HG02870 (cell line): ENCODE measurements at regions not wholly inside any gene's neighbourhood (a gene's known extent, or its start where the extent isn't known, plus 50 kb on each side); places are given as distances from the start of the nearest gene placed in this dataset.
"Not testable (repeated sequence)": the region's sequence is repeated elsewhere in the genome, so short reads cannot be mapped to it uniquely, and the experiment has no call there.

Source experiments
- ATAC-seq: cut with Tn5 transposase; IDR thresholded peaks from one replicate; pipeline ENCODE4 v1.9.1; 2021; ENCODE audit warnings: mild to moderate bottlenecking, moderate library complexity; ENCODE audit not compliant: unreplicated experiment

DNA sequence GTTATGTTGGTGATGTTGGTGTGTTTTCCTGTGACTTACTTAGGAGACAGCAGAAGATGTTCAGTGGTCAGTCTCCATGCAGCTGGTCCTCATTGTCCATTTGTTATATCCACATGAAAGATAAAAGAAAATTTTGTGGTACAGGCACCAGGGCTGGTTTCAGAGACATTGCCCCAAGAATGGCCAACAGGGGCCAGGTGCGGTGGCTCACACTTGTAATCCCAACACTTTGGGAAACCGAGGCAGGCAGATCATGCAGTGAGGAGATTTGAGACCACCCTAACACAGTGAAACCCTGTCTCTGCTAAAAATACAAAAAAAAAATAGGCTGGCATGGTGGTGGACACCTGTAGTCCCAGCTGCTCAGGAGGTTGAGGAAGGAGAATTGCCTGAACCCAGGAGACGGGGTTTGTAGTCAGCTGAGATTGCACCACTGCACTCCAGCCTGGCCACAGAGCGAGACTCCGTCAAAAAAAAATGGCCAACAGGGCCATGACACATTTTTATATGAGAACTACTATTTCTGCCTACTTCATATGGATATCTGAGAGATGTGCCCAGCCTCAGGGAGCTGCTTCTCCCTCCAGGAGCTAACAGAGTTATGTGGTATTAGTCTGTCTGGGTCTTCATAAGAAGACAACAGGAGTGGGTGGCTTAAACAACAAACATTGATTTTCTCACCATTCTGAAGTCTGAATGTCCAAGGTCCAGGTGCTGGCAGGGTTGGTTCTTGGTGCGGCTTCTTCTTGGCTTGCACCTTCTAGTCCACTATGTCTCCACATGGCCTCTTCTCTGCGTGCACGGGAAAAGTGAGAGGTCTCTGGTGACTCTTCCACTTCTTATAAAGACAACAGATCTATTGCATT, 821.7 kb downstream of the TMEM121 start:
- no peak for ATAC-seq

DNA sequence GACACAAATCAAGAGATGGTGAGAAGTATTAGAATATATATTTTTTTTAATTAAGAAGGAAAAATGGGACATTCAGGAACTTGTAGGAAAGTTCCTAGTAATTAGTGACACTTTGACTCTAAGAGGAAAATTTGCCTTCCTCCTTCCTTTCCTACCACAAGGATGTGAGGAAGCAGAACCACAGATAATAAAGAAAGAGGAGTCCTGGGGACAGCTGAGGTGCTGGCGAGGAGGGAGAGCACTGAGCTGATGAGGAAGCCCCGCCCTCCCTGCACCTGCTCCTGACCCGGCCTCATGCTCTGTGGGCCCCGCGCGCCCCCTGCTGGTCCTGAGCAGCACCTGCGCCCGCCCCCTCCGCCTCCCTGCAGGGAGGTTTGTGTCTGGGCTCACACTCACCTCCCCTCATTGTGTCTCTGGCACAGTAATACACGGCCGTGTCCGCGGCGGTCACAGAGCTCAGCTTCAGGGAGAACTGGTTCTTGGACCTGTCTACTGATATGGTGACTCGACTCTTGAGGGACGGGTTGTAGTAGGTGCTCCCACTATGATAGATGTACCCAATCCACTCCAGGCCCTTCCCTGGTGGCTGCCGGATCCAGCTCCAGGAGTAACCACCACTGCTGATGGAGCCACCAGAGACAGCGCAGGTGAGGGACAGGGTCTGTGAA, 822.6 kb downstream of the TMEM121 start:
- not testable (repeated sequence) for ATAC-seq

DNA sequence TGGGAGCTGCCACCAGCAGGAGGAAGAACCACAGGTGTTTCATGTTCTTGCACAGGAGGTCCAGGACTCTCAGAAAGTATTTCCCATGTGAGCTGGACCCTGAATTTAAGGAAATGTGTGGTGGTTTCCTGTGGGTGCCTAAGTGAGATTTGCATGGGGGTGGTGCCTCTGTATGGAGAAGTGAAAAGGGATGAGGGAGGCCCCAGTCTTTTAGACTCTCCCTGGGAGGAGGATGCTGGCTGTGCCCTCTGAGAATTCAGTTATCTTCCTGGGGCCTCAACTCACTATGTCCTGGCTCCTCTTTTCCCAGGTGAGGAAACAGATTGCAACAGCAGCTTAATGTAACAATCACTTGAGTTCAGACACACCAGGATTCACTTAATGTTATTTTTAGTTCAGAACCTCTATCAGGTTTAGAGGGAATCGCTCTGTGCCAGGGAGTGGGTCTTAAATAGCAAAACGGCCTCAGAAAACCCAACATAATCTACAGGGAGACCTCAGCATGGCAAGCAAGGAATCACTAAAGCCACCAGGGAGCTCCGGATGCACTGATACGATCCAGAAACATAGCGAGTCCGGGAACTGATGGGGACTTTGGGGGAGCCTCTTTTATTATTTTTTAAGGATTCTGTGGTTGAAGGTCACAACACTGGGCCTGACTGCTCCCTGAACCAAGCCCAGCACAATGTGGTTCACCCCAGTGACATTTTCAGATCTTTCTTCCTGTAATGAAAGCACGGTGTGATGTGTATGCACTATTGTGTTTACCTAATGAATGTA, 823.5 kb downstream of the TMEM121 start:
- ATAC-seq, result not testable (repeated sequence)

- not testable (repeated sequence) for ATAC-seq
These were observed 828.8 kb downstream of the TMEM121 start for GRCh38 chr14:106355007-106355791.

DNA sequence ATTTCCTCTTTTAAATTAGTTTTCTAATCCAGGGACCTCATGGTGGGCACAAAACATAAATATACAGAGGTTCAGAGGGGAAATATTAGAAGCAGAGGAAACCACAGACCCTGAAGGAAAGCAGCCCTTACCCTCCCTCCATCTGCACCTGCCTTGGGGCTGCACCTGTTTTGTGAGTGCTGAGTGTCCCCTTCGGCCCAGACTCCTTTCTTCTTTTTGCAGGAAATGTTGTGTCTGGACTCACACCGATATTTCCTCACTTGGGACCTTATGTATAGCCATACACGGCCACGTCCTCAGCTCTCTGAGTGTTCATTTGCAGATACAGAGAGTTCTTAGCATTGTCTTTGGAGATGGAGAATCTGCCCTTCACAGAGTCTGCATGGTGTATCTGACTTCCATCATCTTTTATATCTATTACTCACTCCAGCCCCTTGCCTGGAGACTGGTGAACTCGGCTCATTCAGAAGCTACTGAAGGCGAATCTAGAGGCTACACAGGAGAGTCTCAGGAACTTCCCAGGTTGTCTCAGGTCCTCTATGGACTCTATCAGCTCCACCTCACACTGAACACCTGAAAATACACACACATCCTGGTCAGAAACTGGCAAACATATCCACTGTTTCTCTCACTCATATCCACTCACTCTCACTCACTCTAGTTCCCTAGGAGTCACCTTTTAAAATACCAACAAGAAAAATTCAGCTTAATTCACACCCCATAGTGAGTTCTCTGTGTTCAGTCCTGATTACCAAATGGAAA, 829.7 kb downstream of the TMEM121 start:
- not testable (repeated sequence) for ATAC-seq

DNA sequence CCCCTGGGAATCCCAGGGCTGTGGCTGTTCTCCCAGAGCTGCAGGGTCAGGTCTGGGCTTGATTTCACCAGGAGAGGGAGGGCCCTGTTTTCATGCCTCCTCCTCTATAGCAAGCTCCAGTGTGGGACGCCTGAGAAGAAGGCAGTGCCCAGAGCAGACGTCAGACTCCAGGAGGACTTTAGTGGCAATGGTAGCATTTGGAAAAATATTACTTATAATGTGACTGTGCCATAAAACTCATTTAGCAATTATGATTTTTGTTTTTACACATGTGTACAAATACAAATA, 830.2 kb downstream of the TMEM121 start:
- ATAC-seq, result not testable (repeated sequence)

GRCh38 chr14:106359157-106359887, 832.9 kb downstream of the TMEM121 start:
- ATAC-seq, result not testable (repeated sequence)

- not testable (repeated sequence) for ATAC-seq
These were observed 839.0 kb downstream of the TMEM121 start for GRCh38 chr14:106365371-106365770.

DNA sequence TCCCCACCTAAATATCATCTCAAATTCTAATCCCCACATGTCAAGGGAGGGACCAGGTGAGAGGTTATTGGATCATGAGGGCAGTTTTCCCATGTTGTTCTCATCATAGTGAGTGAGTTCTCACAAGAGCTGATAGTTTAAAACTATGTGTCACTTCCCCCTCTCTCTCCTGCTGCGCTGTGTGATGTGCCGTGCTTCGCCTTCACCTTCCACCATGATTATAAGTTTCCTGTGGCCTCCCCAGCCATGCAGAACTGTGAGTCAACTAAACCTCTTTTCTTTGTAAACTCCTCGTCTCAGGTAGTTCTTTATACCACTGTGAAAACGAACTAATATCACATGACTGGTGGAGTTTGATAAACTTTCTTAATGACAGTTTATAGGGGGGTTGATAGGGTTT, 839.5 kb downstream of the TMEM121 start:
- ATAC-seq, result not testable (repeated sequence)

GRCh38 chr14:106366971-106367370, 840.6 kb downstream of the TMEM121 start:
- not testable (repeated sequence) for ATAC-seq

DNA sequence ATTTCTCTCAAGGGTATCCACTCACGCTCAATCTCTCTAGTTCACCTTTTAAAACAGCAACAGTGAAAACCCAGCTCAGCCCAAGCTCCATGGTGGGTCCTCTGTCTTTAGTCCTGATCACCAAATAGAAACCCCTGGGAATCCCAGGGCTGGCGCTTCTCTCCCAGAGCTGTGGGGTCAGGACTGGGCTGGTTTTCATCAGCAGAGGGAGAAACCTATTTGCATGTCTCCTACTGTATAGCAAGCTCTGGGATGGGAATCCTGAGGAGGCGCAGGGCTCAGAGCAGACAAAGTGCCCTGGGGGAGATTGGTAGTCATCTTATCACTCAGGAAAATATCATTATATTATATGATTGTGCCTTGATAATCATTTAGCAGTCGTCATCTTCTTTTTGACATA, 843.1 kb downstream of the TMEM121 start:
- not testable (repeated sequence) for ATAC-seq

DNA sequence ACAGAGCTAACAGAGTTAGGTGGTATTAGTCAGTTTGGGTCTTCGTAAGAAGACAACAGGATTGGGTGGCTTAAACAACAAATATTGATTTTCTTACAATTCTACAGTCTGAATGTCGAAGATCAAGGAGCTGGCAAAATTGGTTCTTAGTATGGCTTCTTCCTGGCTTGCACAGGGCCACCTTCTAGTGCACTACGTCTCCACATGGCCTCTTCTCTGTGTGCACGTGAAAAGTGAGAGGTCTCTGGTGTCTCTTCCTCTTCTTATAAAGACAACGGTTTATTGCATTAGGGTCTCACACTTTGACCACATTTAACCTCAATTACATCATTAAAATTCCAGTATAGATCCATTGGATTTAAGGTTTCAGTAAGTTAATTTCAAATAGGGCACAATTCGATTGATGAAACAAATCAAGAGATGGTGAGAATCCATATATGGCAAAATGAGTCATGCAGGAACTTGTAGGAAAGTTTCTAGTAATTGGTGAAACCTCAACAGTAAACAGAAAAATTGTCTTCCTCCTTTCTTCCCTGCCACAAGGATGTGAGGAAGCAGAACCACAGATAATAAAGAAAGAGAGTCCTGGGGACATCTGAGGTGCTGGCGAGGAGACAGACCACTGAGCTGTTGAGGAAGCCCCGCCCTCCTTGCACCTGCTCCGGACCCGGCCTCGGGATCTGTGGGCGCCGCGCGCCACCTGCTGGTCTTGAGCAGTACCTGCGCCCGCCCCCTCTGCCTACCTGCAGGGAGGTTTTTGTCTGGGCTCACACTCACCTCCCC, 846.7 kb downstream of the TMEM121 start:
- ATAC-seq, result no peak

GRCh38 chr14:106373653-106374110, 847.3 kb downstream of the TMEM121 start:
- ATAC-seq, result not testable (repeated sequence)

GRCh38 chr14:106377432-106377831, 851.0 kb downstream of the TMEM121 start:
- ATAC-seq, result no peak

DNA sequence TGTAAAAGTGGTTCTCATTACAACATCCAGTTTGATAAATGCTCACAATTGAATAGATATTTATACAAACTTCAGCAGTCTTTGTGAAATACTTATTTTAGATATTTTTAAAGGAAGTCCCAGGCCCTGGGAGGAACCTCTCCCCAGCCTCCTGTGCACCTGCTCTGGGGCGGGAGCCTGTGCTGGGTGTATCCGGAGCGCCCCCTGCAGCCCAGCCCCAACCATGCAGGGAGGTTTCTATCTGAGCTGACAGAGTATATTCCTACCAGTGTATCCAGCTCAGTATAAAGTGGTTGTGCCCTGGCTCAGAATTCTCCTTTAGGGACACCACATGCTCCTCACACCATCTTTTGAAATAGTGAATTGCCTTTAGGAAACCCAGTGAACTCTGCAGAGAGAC, 851.8 kb downstream of the TMEM121 start:
- ATAC-seq, result no peak

- ATAC-seq, result no peak
These were observed 854.4 kb downstream of the TMEM121 start for GRCh38 chr14:106380740-106381139.

DNA sequence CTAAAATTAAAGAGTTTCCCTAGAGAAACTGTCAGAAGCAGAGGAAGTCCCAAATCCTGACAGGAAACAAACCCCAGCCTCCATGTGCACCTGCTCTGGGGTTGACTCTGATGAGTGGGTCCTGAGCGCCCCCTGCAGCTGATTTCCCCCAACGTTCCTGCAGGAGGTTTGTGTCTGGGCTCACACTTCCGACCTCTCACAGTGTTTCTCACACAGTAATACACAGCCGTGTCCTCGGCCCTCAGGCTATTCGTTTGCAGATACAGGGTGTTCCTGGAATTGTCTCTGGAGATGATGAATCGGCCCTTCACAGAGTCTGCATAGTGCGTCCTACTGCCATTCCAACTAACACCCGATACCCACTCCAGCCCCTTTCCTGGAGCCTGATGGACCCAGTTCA, 862.8 kb downstream of the TMEM121 start:
- not testable (repeated sequence) for ATAC-seq

GRCh38 chr14:106390401-106390800, 864.0 kb downstream of the TMEM121 start:
- ATAC-seq, result no peak
